IMR-90 (cell line): ENCODE measurements at regions not wholly inside any gene's neighbourhood (a gene's known extent, or its start where the extent isn't known, plus 50 kb on each side); places are given as distances from the start of the nearest gene placed in this dataset.
A peak's percentile ranks its signal among the peaks of the same experiment; 100 is the strongest.

Experiments
- ATAC-seq: fragments of 200-7000 bp; cut with Tn5 transposase; 2 replicates; pipeline ENCODE4 v1.9.1; 2020; ENCODE audit warnings: low read depth, mild to moderate bottlenecking, moderate library complexity
- BruUV-seq: library from RNA; stranded (reverse); fragments of 400-500 nt; replicated peaks from 2 replicates; lab custom pipeline; 2021; lab: Mats Ljungman, UMichigan
- CTCF ChIA-PET: fragments of 300-600 bp; formaldehyde crosslinking; extraction: SDS; loops from one replicate; lab custom pipeline; 2021; ENCODE audit warnings: antibody characterized with exemption; lab: Yijun Ruan, JAX
- POLR2A ChIA-PET: fragments of 300-600 bp; sonication (Branson Sonifier 250); formaldehyde crosslinking; loops from one replicate; lab custom pipeline; 2022; ENCODE audit warnings: antibody characterized with exemption; ENCODE audit not compliant: unreplicated experiment; lab: Charles Lee
- DNase-seq: peaks from one replicate; pipeline ENCODE4 v3.0.0; 2013
- H2AFZ ChIP-seq: replicated peaks from 2 replicates; pipeline ENCODE3; 2013; ENCODE audit warnings: low read length, mild to moderate bottlenecking; ENCODE audit not compliant: poor library complexity
- H2AK5ac ChIP-seq: 2 replicates; pipeline ENCODE4 v1.6.1; 2013; ENCODE audit warnings: low read depth, low read length, inconsistent platforms
- H2AK9ac ChIP-seq: replicated peaks from 2 replicates; pipeline ENCODE3; 2013; ENCODE audit warnings: mild to moderate bottlenecking, low read depth, low read length, moderate library complexity; ENCODE audit not compliant: poor library complexity
- H2BK120ac ChIP-seq: 2 replicates; pipeline ENCODE4 v1.6.1; 2013; ENCODE audit warnings: low read depth, low read length, inconsistent platforms
- H2BK15ac ChIP-seq: 3 replicates; pipeline ENCODE4 v1.6.1; 2013; ENCODE audit warnings: low read depth, low read length, inconsistent platforms
- H2BK20ac ChIP-seq: 2 replicates; pipeline ENCODE4 v1.6.1; 2013; ENCODE audit warnings: low read depth, mild to moderate bottlenecking, inconsistent platforms, low read length, moderate library complexity
- H2BK5ac ChIP-seq: 2 replicates; pipeline ENCODE4 v1.6.1; 2013; ENCODE audit warnings: mild to moderate bottlenecking, low read depth, low read length, inconsistent platforms; ENCODE audit not compliant: poor library complexity, severe bottlenecking
- H3K14ac ChIP-seq: replicated peaks from 2 replicates; pipeline ENCODE4 v1.6.1; 2013; ENCODE audit warnings: low read depth, low read length, inconsistent platforms
- H3K18ac ChIP-seq: 2 replicates; pipeline ENCODE4 v1.6.1; 2013; ENCODE audit warnings: low read depth, low read length, control low read depth
- H3K23ac ChIP-seq: 2 replicates; pipeline ENCODE4 v1.6.1; 2013; ENCODE audit warnings: low read depth, low read length, inconsistent platforms
- H3K27ac ChIP-seq: 2 replicates; pipeline ENCODE4 v1.5.1; 2013; ENCODE audit warnings: mild to moderate bottlenecking, control low read depth, low read length; ENCODE audit not compliant: insufficient read depth
- H3K27me3 ChIP-seq: 2 replicates; pipeline ENCODE4 v1.6.1; 2013; ENCODE audit warnings: low read length; ENCODE audit not compliant: control insufficient read depth, insufficient read depth
- H3K36me3 ChIP-seq: 2 replicates; pipeline ENCODE4 v1.6.1; 2013; ENCODE audit warnings: low read length, mixed read lengths; ENCODE audit not compliant: control insufficient read depth, insufficient read depth
- H3K4ac ChIP-seq: 2 replicates; pipeline ENCODE4 v1.6.1; 2013; ENCODE audit warnings: low read depth, low read length, inconsistent platforms
- H3K4me1 ChIP-seq: 2 replicates; pipeline ENCODE4 v1.6.1; 2013; ENCODE audit warnings: low read length, mixed read lengths; ENCODE audit not compliant: control insufficient read depth, insufficient read depth
- H3K4me2 ChIP-seq: 2 replicates; pipeline ENCODE4 v1.6.1; 2013; ENCODE audit warnings: low read depth, mild to moderate bottlenecking, control low read depth, low read length, moderate library complexity
- H3K4me3 ChIP-seq: 2 replicates; pipeline ENCODE4 v1.5.1; 2013; ENCODE audit warnings: low read depth, mild to moderate bottlenecking, control low read depth, low read length, moderate library complexity; ENCODE audit not compliant: insufficient read depth
- H3K56ac ChIP-seq: 2 replicates; pipeline ENCODE4 v1.6.1; 2013; ENCODE audit warnings: low read length, inconsistent platforms; ENCODE audit not compliant: insufficient read depth; ENCODE audit errors: extremely low read depth
- H3K79me1 ChIP-seq, 2 experiments: 2 replicates each; pipeline ENCODE4 v1.6.1; 2013; ENCODE audit warnings: low read length in 2 of 2, inconsistent platforms in 1 of 2, low read depth in 1 of 2
- H3K9ac ChIP-seq: 2 replicates; pipeline ENCODE4 v1.6.1; 2013; ENCODE audit warnings: low read depth, low read length, control low read depth
- H3K9me1 ChIP-seq: 2 replicates; pipeline ENCODE4 v1.6.1; 2013; ENCODE audit warnings: low read length, inconsistent platforms; ENCODE audit not compliant: insufficient read depth
- H3K9me3 ChIP-seq: 2 replicates; pipeline ENCODE4 v1.6.1; 2013; ENCODE audit warnings: low read length; ENCODE audit not compliant: control insufficient read depth, insufficient read depth
- H4K20me1 ChIP-seq: 2 replicates; pipeline ENCODE4 v1.6.1; 2013; ENCODE audit warnings: low read length, inconsistent platforms; ENCODE audit not compliant: insufficient read depth
- H4K5ac ChIP-seq: 2 replicates; pipeline ENCODE4 v1.6.1; 2013; ENCODE audit warnings: mild to moderate bottlenecking, low read depth, low read length, control low read depth
- H4K8ac ChIP-seq, 2 experiments: 2 replicates each; pipeline ENCODE4 v1.6.1; 2013; ENCODE audit warnings: low read depth in 2 of 2, low read length in 2 of 2, control low read depth in 1 of 2, inconsistent platforms in 1 of 2
- H4K91ac ChIP-seq: 2 replicates; pipeline ENCODE4 v1.6.1; 2013; ENCODE audit warnings: low read depth, low read length, inconsistent platforms; ENCODE audit not compliant: insufficient read depth
- BHLHE40 ChIP-seq: fragments of 150-350 bp; IDR thresholded peaks from 2 replicates; pipeline ENCODE4 v1.6.1; 2016; ENCODE audit warnings: mild to moderate bottlenecking, low read depth, low read length
- CEBPB ChIP-seq: IDR thresholded peaks from 2 replicates; pipeline ENCODE4 v1.6.1; 2012; ENCODE audit warnings: low read depth, low read length, improper control_type of control experiment
- CHD1 ChIP-seq: IDR thresholded peaks from 2 replicates; pipeline ENCODE4 v1.6.1; 2012; ENCODE audit warnings: low read depth, low read length, improper control_type of control experiment
- CTCF ChIP-seq: conservative IDR thresholded peaks from 2 replicates; pipeline ENCODE4 v1.5.1; 2012; ENCODE audit warnings: mild to moderate bottlenecking, low read depth, low read length, improper control_type of control experiment
- ELK1 ChIP-seq: fragments of 150-350 bp; IDR thresholded peaks from 2 replicates; pipeline ENCODE4 v1.6.1; 2016; ENCODE audit warnings: low read depth, mild to moderate bottlenecking, low read length, moderate library complexity, borderline replicate concordance
- FOS ChIP-seq: fragments of 150-350 bp; IDR thresholded peaks from 2 replicates; pipeline ENCODE4 v1.6.1; 2016; ENCODE audit warnings: low read depth, low read length
- MAFK ChIP-seq: IDR thresholded peaks from 2 replicates; pipeline ENCODE4 v1.6.1; 2012; ENCODE audit warnings: low read depth, low read length, improper control_type of control experiment
- MAZ ChIP-seq: IDR thresholded peaks from 2 replicates; pipeline ENCODE4 v1.6.1; 2012; ENCODE audit warnings: low read depth, mild to moderate bottlenecking, low read length, improper control_type of control experiment, moderate library complexity, borderline replicate concordance
- MXI1 ChIP-seq: IDR thresholded peaks from 2 replicates; pipeline ENCODE4 v1.6.1; 2012; ENCODE audit warnings: low read depth, mild to moderate bottlenecking, low read length, moderate library complexity, borderline replicate concordance
- NFE2L2 ChIP-seq: fragments of 150-350 bp; IDR thresholded peaks from 2 replicates; pipeline ENCODE4 v1.6.1; 2016; ENCODE audit warnings: low read depth, mild to moderate bottlenecking, low read length
- POLR2A ChIP-seq: IDR thresholded peaks from 2 replicates; pipeline ENCODE4 v1.6.1; 2012; ENCODE audit warnings: mild to moderate bottlenecking, low read depth, low read length
- RAD21 ChIP-seq: IDR thresholded peaks from 2 replicates; pipeline ENCODE4 v1.6.1; 2012; ENCODE audit warnings: low read length, improper control_type of control experiment
- RCOR1 ChIP-seq: IDR thresholded peaks from 2 replicates; pipeline ENCODE4 v1.6.1; 2012; ENCODE audit warnings: mild to moderate bottlenecking, low read length, improper control_type of control experiment; ENCODE audit not compliant: insufficient replicate concordance
- RFX5 ChIP-seq: IDR thresholded peaks from 2 replicates; pipeline ENCODE4 v1.8.0; 2012; ENCODE audit warnings: low read depth, mild to moderate bottlenecking, low read length, moderate library complexity
- SMC3 ChIP-seq: fragments of 150-350 bp; IDR thresholded peaks from 2 replicates; pipeline ENCODE4 v1.6.1; 2016; ENCODE audit warnings: low read depth, mild to moderate bottlenecking, antibody characterized with exemption, low read length, moderate library complexity
- USF2 ChIP-seq: fragments of 150-350 bp; IDR thresholded peaks from 2 replicates; pipeline ENCODE4 v1.6.1; 2017; ENCODE audit warnings: mild to moderate bottlenecking, antibody characterized with exemption, low read length, low read depth
- WGBS, 2 experiments: methylation state at CpG; one replicate each; pipeline versions ENCODE4 v1.1.5 to v1.1.7; 2013; ENCODE audit warnings: missing lambda C conversion rate in 2 of 2; ENCODE audit not compliant: insufficient read length in 1 of 2; ENCODE audit errors: extremely low coverage in 2 of 2; 5-methylcytosine and 5-hydroxymethylcytosine counted together
- dilution Hi-C: fragments of 300-500 bp; cut with HindIII; formaldehyde crosslinking; loops from one replicate; pipeline ENCODE4 v1.14.3; 2018; ENCODE audit warnings: low sequenced_read_pairs; ENCODE audit not compliant: unreplicated experiment
- in situ Hi-C: fragments of 300-500 bp; cut with MboI; formaldehyde crosslinking; loops from 3 replicates; pipeline ENCODE4 v1.14.3; 2019; ENCODE audit warnings: low sequenced_read_pairs, inconsistent platforms, mixed read lengths
- intact Hi-C: fragments of 100-400 bp; cut with micrococcal nuclease; formaldehyde crosslinking; loops from 2 replicates; pipeline ENCODE4 v1.10.0; 2022

GRCh38 chr12:87728931-87729593, 300.1 kb downstream of the C12orf50 start:
- Histone ChIP-seq H3K14ac (no peak overlapping the region), H3K36me3 (no peaks in the 10 kb centered on the region), H3K4me3 (no peak overlapping the region), H3K9me3 (no peaks in the 10 kb centered on the region), H4K91ac (no peak overlapping the region), H2AK5ac (no peak overlapping the region), H2AFZ (no peak overlapping the region), H2AK9ac (no peak overlapping the region), H3K27me3 (no peaks in the 10 kb centered on the region), H2BK15ac (no peak overlapping the region), H4K8ac (no peak overlapping the region), H2BK20ac (no peak overlapping the region), H3K9me1 (no peaks in the 10 kb centered on the region), H4K20me1 (no peaks in the 10 kb centered on the region), H3K79me1 (no peaks in the 10 kb centered on the region), H3K9ac (no peak overlapping the region), H4K5ac (no peak overlapping the region), H2BK5ac (no peak overlapping the region), H3K56ac (no peak overlapping the region), H3K4ac (no peak overlapping the region), H3K23ac (no peak overlapping the region), H3K4me2 (no peak overlapping the region), H3K18ac (no peak overlapping the region), H3K27ac (no peak overlapping the region), H2BK120ac (no peak overlapping the region), H3K4me1 (no peaks in the 10 kb centered on the region)
- TF ChIP-seq CEBPB, result no peak
- TF ChIP-seq SMC3, result no peak
- no peak for TF ChIP-seq NFE2L2
- no peak for TF ChIP-seq MAFK
- TF ChIP-seq USF2, result no peak
- no peak for TF ChIP-seq MAZ
- no peak for TF ChIP-seq POLR2A
- no peak for TF ChIP-seq RCOR1
- TF ChIP-seq RAD21, result no peak
- TF ChIP-seq CHD1, result no peak
- TF ChIP-seq BHLHE40, result no peak
- no peak for TF ChIP-seq ELK1
- TF ChIP-seq CTCF, result no peak
- no peak for TF ChIP-seq RFX5
- TF ChIP-seq FOS, result no peak
- TF ChIP-seq MXI1, result no peak
- intact Hi-C loops, result no loop called here
- ATAC-seq, result no peak
- DNase-seq, result peak; percentile 57
- in situ Hi-C loops, result no loop called here
- dilution Hi-C loops, result no loop called here
- no CpG with 5 or more reads among the region's 2 CpGs for WGBS, 2 experiments
- ChIA-PET POLR2A (no interaction called here), CTCF (no interaction called here)
- no TSS peak for BruUV-seq
